Breast epithelium (tissue), 4 donors: ENCODE measurements at regions not wholly inside any gene's neighbourhood (a gene's known extent, or its start where the extent isn't known, plus 50 kb on each side); places are given as distances from the start of the nearest gene placed in this dataset.

Experiments
- DNase-seq, 2 donors: peaks; one replicate each; pipeline ENCODE4 v3.0.0-alpha.2; 2019; ENCODE audit warnings: low spot score in 2 of 2
- H3K27ac ChIP-seq, 2 donors: fragments of 200-600 bp; sonication (generic) in 1 of 2; one replicate each; pipeline ENCODE4 v1.5.1; 2016 to 2019; ENCODE audit warnings: mild to moderate bottlenecking in 1 of 2
- H3K27me3 ChIP-seq, 2 donors: fragments of 200-600 bp; sonication (generic) in 1 of 2; one replicate each; pipeline versions ENCODE4 v1.5.1 to v1.6.0; 2017 to 2019; ENCODE audit warnings: control low read depth in 1 of 2, mild to moderate bottlenecking in 1 of 2
- H3K36me3 ChIP-seq: fragments of 200-600 bp; one replicate; pipeline ENCODE4 v1.5.1; 2019
- H3K4me1 ChIP-seq, 2 donors: fragments of 200-600 bp; sonication (generic); one replicate each; pipeline ENCODE4 v1.5.1; 2016 to 2019; ENCODE audit warnings: control low read depth in 1 of 2
- H3K4me3 ChIP-seq, 3 donors: fragments of 200-600 bp; sonication (generic); 1 replicate in 2 of 3; 2 replicates in 1 of 3; pipeline ENCODE4 v1.5.1; 2016 to 2019; ENCODE audit warnings: mild to moderate bottlenecking in 3 of 3, moderate library complexity in 2 of 3
- H3K9me3 ChIP-seq, 2 donors: fragments of 200-600 bp; sonication (generic) in 1 of 2; one replicate each; pipeline ENCODE4 v1.5.1; 2016 to 2019; ENCODE audit warnings: control low read depth in 1 of 2
- POLR2A ChIP-seq: fragments of 450-650 bp; IDR thresholded peaks from one replicate; pipeline ENCODE4 v1.6.1; 2016; ENCODE audit warnings: antibody characterized with exemption, mild to moderate bottlenecking, moderate library complexity
- POLR2AphosphoS5 ChIP-seq, 3 donors: sonication (generic); formaldehyde crosslinking; IDR thresholded peaks; one replicate each; pipeline ENCODE4 v1.6.1; 2017; ENCODE audit warnings: antibody characterized with exemption in 3 of 3
- intact Hi-C: fragments of 100-400 bp; cut with DNase I; formaldehyde crosslinking; loops from one replicate; pipeline ENCODE4 v1.15.1; 2023; ENCODE audit warnings: low total_unique reads
- TF ChIP-seq, protein P1 (sequence below), 3 donors: fragments of 450-650 bp; IDR thresholded peaks; one replicate each; pipeline ENCODE4 v1.5.1; 2016 to 2017; ENCODE audit warnings: antibody characterized with exemption in 3 of 3, mild to moderate bottlenecking in 3 of 3, moderate library complexity in 3 of 3

DNA sequence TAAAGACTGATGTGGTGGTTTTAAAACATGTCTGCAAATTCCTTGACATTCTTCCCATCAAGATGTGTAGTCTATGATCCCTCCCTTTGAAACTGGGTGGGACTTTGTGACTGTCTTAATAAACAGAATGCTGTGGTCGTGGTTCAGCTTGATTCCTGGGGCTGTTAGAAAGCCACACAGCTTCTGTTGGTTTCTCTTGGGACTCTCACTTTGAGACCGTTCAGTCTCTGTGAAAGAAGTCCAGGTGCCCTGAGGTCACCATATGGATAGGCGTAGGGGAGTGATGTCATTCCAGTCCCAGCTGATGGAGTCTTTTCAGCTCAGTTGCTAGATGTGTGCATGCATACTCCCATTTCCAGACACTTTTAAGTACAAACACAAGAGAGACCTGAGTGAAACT is 216.6 kb downstream of the KDR start:
- DNase-seq: no peak
- Histone ChIP-seq H3K27ac (no peak overlapping the region), H3K4me1 (no peaks in the 10 kb centered on the region), H3K9me3 (no peaks in the 10 kb centered on the region), H3K4me3 (no peak overlapping the region), H3K36me3 (no peaks in the 10 kb centered on the region), H3K27me3 (no peaks in the 10 kb centered on the region)
- TF ChIP-seq, protein P1, sequence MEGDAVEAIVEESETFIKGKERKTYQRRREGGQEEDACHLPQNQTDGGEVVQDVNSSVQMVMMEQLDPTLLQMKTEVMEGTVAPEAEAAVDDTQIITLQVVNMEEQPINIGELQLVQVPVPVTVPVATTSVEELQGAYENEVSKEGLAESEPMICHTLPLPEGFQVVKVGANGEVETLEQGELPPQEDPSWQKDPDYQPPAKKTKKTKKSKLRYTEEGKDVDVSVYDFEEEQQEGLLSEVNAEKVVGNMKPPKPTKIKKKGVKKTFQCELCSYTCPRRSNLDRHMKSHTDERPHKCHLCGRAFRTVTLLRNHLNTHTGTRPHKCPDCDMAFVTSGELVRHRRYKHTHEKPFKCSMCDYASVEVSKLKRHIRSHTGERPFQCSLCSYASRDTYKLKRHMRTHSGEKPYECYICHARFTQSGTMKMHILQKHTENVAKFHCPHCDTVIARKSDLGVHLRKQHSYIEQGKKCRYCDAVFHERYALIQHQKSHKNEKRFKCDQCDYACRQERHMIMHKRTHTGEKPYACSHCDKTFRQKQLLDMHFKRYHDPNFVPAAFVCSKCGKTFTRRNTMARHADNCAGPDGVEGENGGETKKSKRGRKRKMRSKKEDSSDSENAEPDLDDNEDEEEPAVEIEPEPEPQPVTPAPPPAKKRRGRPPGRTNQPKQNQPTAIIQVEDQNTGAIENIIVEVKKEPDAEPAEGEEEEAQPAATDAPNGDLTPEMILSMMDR (IDR thresholded peaks at IDR 0.05): no peak
- TF ChIP-seq POLR2A (no peak), POLR2AphosphoS5 (IDR thresholded peaks at IDR 0.05) (no peak)
- intact Hi-C loops: no loop called here

DNA sequence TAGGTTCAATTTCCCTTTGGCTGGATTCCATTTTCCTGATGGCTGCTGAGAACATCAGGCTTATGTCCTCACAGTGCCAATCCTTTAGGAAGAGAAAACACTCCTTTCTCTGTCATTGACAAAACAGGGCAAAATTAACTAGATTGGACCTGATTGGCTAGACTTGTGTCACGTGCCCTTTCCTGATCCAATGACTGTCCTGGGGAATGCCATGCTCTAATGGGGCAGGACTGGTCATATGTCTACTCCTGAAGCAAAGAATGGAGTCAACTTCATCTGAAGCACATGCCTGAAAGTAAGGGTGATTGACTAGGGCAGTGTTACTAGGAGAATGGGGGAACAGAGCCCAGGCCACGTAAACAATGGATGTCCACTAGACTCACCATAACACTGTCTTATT is 220.4 kb downstream of the KDR start:
- Histone ChIP-seq H3K4me1 (no peaks in the 10 kb centered on the region), H3K27me3 (no peaks in the 10 kb centered on the region), H3K9me3 (no peaks in the 10 kb centered on the region), H3K36me3 (no peaks in the 10 kb centered on the region), H3K4me3 (no peak overlapping the region), H3K27ac (peak overlapping the region; percentile 19)
- TF ChIP-seq POLR2A (no peak), POLR2AphosphoS5 (IDR thresholded peaks at IDR 0.05) (no peak)
- TF ChIP-seq, protein P1 (IDR thresholded peaks at IDR 0.05): no peak
- intact Hi-C loops: no loop called here
- no peak for DNase-seq

DNA sequence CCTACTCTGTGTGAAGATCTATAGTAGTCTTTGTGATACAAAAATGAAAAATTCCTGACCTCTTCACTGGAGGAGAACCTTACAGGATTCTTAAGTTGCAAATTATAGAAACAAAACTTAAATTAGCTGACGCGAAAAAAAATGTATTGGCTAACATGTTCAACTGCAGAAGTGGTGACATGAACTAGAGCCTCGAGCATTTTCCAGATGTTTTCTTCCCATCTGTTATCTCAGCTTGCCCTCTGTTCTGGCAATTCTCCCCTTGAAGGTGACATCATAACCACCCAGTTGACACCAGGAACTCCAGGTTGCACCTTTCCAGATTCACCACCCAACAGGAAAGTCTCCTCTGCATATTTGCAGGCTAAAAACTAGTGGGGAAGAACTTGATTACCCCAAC is 222.4 kb downstream of the KDR start:
- Histone ChIP-seq H3K9me3 (no peaks in the 10 kb centered on the region), H3K27ac (peak overlapping the region; percentile 65 to 66), H3K4me1 (no peaks in the 10 kb centered on the region), H3K4me3 (no peak overlapping the region), H3K27me3 (no peaks in the 10 kb centered on the region), H3K36me3 (no peaks in the 10 kb centered on the region)
- DNase-seq: no peak
- TF ChIP-seq POLR2A (no peak), POLR2AphosphoS5 (IDR thresholded peaks at IDR 0.05) (no peak)
- TF ChIP-seq, protein P1 (IDR thresholded peaks at IDR 0.05): no peak
- intact Hi-C loops: no loop called here

DNA sequence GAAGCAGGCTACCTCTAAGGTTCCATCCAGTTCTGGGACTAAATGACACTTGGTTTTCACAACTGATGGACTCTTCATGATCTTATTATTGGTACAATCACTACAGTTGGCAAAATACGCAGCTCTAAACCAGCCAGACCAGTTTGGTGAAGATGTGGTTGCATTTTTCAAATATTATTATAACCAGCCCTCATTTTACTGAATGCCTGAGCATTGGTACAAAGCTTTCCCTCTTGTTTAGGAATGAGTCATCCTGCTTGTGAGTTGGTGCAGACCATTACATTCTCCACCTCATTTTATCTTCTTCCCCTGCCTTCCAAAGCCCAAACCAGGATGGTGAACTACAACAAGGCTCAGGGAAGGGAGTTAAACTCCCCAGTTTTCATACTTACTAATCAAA is 223.1 kb downstream of the KDR start:
- H3K4me3 ChIP-seq: no peak overlapping the region
- H3K4me1 ChIP-seq: no peaks in the 10 kb centered on the region
- intact Hi-C loops: no loop called here
- H3K27me3 ChIP-seq: no peaks in the 10 kb centered on the region
- no peak for TF ChIP-seq POLR2A
- TF ChIP-seq, protein P1 (IDR thresholded peaks at IDR 0.05): no peak
- peak in 2 of 3 donors; percentile 34 to 60 for TF ChIP-seq POLR2AphosphoS5 (IDR thresholded peaks at IDR 0.05)
- peak overlapping the region; percentile 65 to 66 for H3K27ac ChIP-seq
- no peaks in the 10 kb centered on the region for H3K9me3 ChIP-seq
- peak in 1 of 2 donors; percentile 73 for DNase-seq
- H3K36me3 ChIP-seq: no peaks in the 10 kb centered on the region

DNA sequence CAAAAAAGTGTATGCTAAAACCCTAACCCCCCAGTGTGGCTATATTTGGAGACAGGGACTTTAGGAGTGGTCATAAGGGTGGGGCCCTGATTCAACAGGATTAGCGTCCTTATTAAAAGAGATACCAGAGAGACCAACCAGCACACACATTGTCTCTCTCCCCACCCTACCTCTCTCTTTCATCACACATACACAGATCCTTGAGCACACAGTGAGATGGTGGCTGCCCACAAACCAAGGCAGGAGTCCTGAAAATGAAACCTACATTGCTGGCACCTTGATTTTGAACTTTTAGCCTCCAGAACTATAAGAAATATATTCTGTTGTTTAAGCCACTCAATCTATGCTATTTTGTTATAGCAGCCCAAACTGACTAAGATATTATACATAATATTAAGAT is 224.2 kb downstream of the KDR start:
- intact Hi-C loops: no loop called here
- Histone ChIP-seq H3K36me3 (no peaks in the 10 kb centered on the region), H3K4me1 (no peaks in the 10 kb centered on the region), H3K27ac (no peak overlapping the region), H3K27me3 (no peaks in the 10 kb centered on the region), H3K4me3 (no peak overlapping the region), H3K9me3 (no peaks in the 10 kb centered on the region)
- no peak for DNase-seq
- TF ChIP-seq, protein P1 (IDR thresholded peaks at IDR 0.05): no peak
- TF ChIP-seq POLR2A (no peak), POLR2AphosphoS5 (IDR thresholded peaks at IDR 0.05) (no peak)
